Naive B cell (primary cell): ENCODE measurements at regions not wholly inside any gene's neighbourhood (a gene's known extent, or its start where the extent isn't known, plus 50 kb on each side); places are given as distances from the start of the nearest gene placed in this dataset.

Source experiments
- ATAC-seq, 2 donors: fragments of 150-1000 bp; cut with Tn5 transposase; 2 replicates each; pipeline ENCODE4 v1.10.0; 2021; ENCODE audit warnings: low read depth in 2 of 2, mild to moderate bottlenecking in 2 of 2, moderate library complexity in 2 of 2
- DNase-seq: peaks from one replicate; pipeline ENCODE4 v3.0.0; 2022
- H3K27ac Mint-ChIP-seq, 6 donors: one replicate each; pipeline ENCODE4 v1.8.0; 2020 to 2022; ENCODE audit warnings: mild to moderate bottlenecking in 6 of 6, mixed read lengths in 6 of 6, moderate library complexity in 5 of 6, inconsistent platforms in 2 of 6
- H3K27me3 Mint-ChIP-seq, 3 donors: one replicate each; pipeline ENCODE4 v1.8.0; 2021 to 2022; ENCODE audit warnings: mixed read lengths in 3 of 3, mild to moderate bottlenecking in 1 of 3
- H3K36me3 Mint-ChIP-seq, 2 donors: one replicate each; pipeline ENCODE4 v1.8.0; 2020 to 2022; ENCODE audit warnings: mixed read lengths in 2 of 2, inconsistent platforms in 1 of 2, mild to moderate bottlenecking in 1 of 2
- H3K4me1 Mint-ChIP-seq, 3 donors: one replicate each; pipeline ENCODE4 v1.8.0; 2020 to 2022; ENCODE audit warnings: mixed read lengths in 3 of 3, inconsistent platforms in 1 of 3, mild to moderate bottlenecking in 1 of 3, moderate library complexity in 1 of 3
- H3K4me3 Mint-ChIP-seq, 8 donors: one replicate each; pipeline ENCODE4 v1.8.0; 2020 to 2022; ENCODE audit warnings: mild to moderate bottlenecking in 8 of 8, mixed read lengths in 8 of 8, moderate library complexity in 8 of 8, inconsistent platforms in 2 of 8
- H3K9me3 Mint-ChIP-seq, 7 donors: one replicate each; pipeline ENCODE4 v1.8.0; 2020 to 2022; ENCODE audit warnings: mixed read lengths in 7 of 7, mild to moderate bottlenecking in 5 of 7, inconsistent platforms in 2 of 7, moderate library complexity in 1 of 7

GRCh38 chr22:23522623-23523251 is 57.4 kb downstream of the IGLL1 start:
- peak; percentile 30 for DNase-seq
- Mint-ChIP-seq H3K27ac (peak overlapping the region in 4 of 6 donors; percentile 58 to 92 (median 79)), H3K4me1 (peaks cover 0 to 12% (median 5%) of the 10 kb centered on the region in 3 donors), H3K36me3 (no peaks in the 10 kb centered on the region), H3K4me3 (peak overlapping the region; percentile 63 to 85 (median 73)), H3K9me3 (peaks cover 0 to 3% (median 0%) of the 10 kb centered on the region in 7 donors), H3K27me3 (peaks cover 16 to 31% (median 25%) of the 10 kb centered on the region in 3 donors)
- ATAC-seq = no peak

- Mint-ChIP-seq H3K36me3 (no peaks in the 10 kb centered on the region), H3K9me3 (peaks cover 0 to 3% (median 0%) of the 10 kb centered on the region in 7 donors), H3K4me3 (peak overlapping the region; percentile 41 to 85 (median 74)), H3K27me3 (peaks cover 17 to 26% (median 21%) of the 10 kb centered on the region in 3 donors), H3K4me1 (peaks cover 0 to 12% (median 3%) of the 10 kb centered on the region in 3 donors), H3K27ac (peak overlapping the region in 4 of 6 donors; percentile 58 to 92 (median 84))
- DNase-seq = peak; percentile 83
- peak; percentile 90 to 91 for ATAC-seq
These were observed 58.5 kb downstream of the IGLL1 start for GRCh38 chr22:23521441-23522113.

- H3K9me3 Mint-ChIP-seq = peaks cover 0 to 3% (median 0%) of the 10 kb centered on the region in 7 donors
- no peak for ATAC-seq
- H3K4me3 Mint-ChIP-seq = peak overlapping the region; percentile 41 to 83 (median 73)
- peaks cover 0 to 12% (median 3%) of the 10 kb centered on the region in 3 donors for H3K4me1 Mint-ChIP-seq
- H3K27me3 Mint-ChIP-seq = peaks cover 17 to 26% (median 21%) of the 10 kb centered on the region in 3 donors
- peak overlapping the region in 4 of 6 donors; percentile 27 to 88 (median 84) for H3K27ac Mint-ChIP-seq
- no peaks in the 10 kb centered on the region for H3K36me3 Mint-ChIP-seq
- DNase-seq = no peak
These were observed 59.1 kb downstream of the IGLL1 start for GRCh38 chr22:23520863-23521440.

- no peak for ATAC-seq
- H3K4me3 Mint-ChIP-seq = peak overlapping the region in 2 of 8 donors; percentile 25 to 30
- no peaks in the 10 kb centered on the region for H3K36me3 Mint-ChIP-seq
- H3K9me3 Mint-ChIP-seq = no peaks in the 10 kb centered on the region
- H3K4me1 Mint-ChIP-seq = peaks cover 0 to 12% (median 3%) of the 10 kb centered on the region in 3 donors
- peak overlapping the region in 2 of 6 donors; percentile 85 to 92 for H3K27ac Mint-ChIP-seq
- no peak for DNase-seq
- H3K27me3 Mint-ChIP-seq = peaks cover 10 to 21% (median 20%) of the 10 kb centered on the region in 3 donors
These were observed 60.5 kb downstream of the IGLL1 start for GRCh38 chr22:23519442-23520157.

GRCh38 chr22:23518376-23519187 is 61.5 kb downstream of the IGLL1 start:
- Mint-ChIP-seq H3K9me3 (no peaks in the 10 kb centered on the region), H3K27ac (peak overlapping the region in 2 of 6 donors; percentile 5 to 48), H3K36me3 (no peaks in the 10 kb centered on the region), H3K27me3 (peaks cover 10 to 21% (median 20%) of the 10 kb centered on the region in 3 donors), H3K4me1 (peaks cover 0 to 12% (median 3%) of the 10 kb centered on the region in 3 donors), H3K4me3 (peak overlapping the region in 2 of 8 donors; percentile 15 to 29)
- no peak for ATAC-seq
- no peak for DNase-seq

GRCh38 chr22:23517804-23518375 is 62.2 kb downstream of the IGLL1 start:
- no peak for DNase-seq
- peaks cover 10 to 21% (median 20%) of the 10 kb centered on the region in 3 donors for H3K27me3 Mint-ChIP-seq
- H3K27ac Mint-ChIP-seq = no peak overlapping the region
- H3K36me3 Mint-ChIP-seq = no peaks in the 10 kb centered on the region
- no peak for ATAC-seq
- H3K4me1 Mint-ChIP-seq = peaks cover 0 to 9% (median 3%) of the 10 kb centered on the region in 3 donors
- no peak overlapping the region for H3K4me3 Mint-ChIP-seq
- no peaks in the 10 kb centered on the region for H3K9me3 Mint-ChIP-seq

- Mint-ChIP-seq H3K4me1 (peaks cover 0 to 4% (median 3%) of the 10 kb centered on the region in 3 donors), H3K27me3 (peaks cover 10 to 21% (median 18%) of the 10 kb centered on the region in 3 donors), H3K9me3 (no peaks in the 10 kb centered on the region), H3K36me3 (no peaks in the 10 kb centered on the region), H3K4me3 (no peak overlapping the region), H3K27ac (no peak overlapping the region)
- DNase-seq (no peak), ATAC-seq (no peak)
These were observed 63.8 kb downstream of the IGLL1 start for GRCh38 chr22:23516304-23516703.

GRCh38 chr22:23514322-23515038 is 65.6 kb downstream of the IGLL1 start:
- H3K27me3 Mint-ChIP-seq = peaks cover 10 to 16% (median 11%) of the 10 kb centered on the region in 3 donors
- H3K36me3 Mint-ChIP-seq = no peaks in the 10 kb centered on the region
- DNase-seq (no peak), ATAC-seq (no peak)
- H3K27ac Mint-ChIP-seq = peak overlapping the region in 2 of 6 donors; percentile 71 to 78
- peaks cover 0 to 3% (median 0%) of the 10 kb centered on the region in 3 donors for H3K4me1 Mint-ChIP-seq
- no peak overlapping the region for H3K4me3 Mint-ChIP-seq
- no peaks in the 10 kb centered on the region for H3K9me3 Mint-ChIP-seq

GRCh38 chr22:23513705-23514104 is 66.4 kb downstream of the IGLL1 start:
- Mint-ChIP-seq H3K9me3 (no peaks in the 10 kb centered on the region), H3K36me3 (no peaks in the 10 kb centered on the region), H3K27me3 (peaks cover 4 to 10% (median 9%) of the 10 kb centered on the region in 3 donors), H3K4me3 (no peak overlapping the region), H3K27ac (no peak overlapping the region), H3K4me1 (peaks cover 0 to 3% (median 0%) of the 10 kb centered on the region in 3 donors)
- no peak for ATAC-seq
- DNase-seq = no peak

- H3K27ac Mint-ChIP-seq = peak overlapping the region in 1 of 6 donors; percentile 42
- peaks cover 0 to 3% (median 0%) of the 10 kb centered on the region in 3 donors for H3K4me1 Mint-ChIP-seq
- no peaks in the 10 kb centered on the region for H3K36me3 Mint-ChIP-seq
- peaks cover 0 to 8% (median 5%) of the 10 kb centered on the region in 3 donors for H3K27me3 Mint-ChIP-seq
- H3K4me3 Mint-ChIP-seq = no peak overlapping the region
- H3K9me3 Mint-ChIP-seq = no peaks in the 10 kb centered on the region
- no peak for DNase-seq
- no peak for ATAC-seq
These were observed 67.0 kb downstream of the IGLL1 start for GRCh38 chr22:23513133-23513532.

- ATAC-seq (no peak), DNase-seq (no peak)
- H3K9me3 Mint-ChIP-seq = no peaks in the 10 kb centered on the region
- peaks cover 0 to 4% (median 3%) of the 10 kb centered on the region in 3 donors for H3K27me3 Mint-ChIP-seq
- H3K27ac Mint-ChIP-seq = peak overlapping the region in 1 of 6 donors; percentile 42
- H3K36me3 Mint-ChIP-seq = no peaks in the 10 kb centered on the region
- peaks cover 0 to 2% (median 0%) of the 10 kb centered on the region in 3 donors for H3K4me1 Mint-ChIP-seq
- H3K4me3 Mint-ChIP-seq = no peak overlapping the region
These were observed 67.4 kb downstream of the IGLL1 start for GRCh38 chr22:23512721-23513120.

GRCh38 chr22:23512348-23512705 is 67.8 kb downstream of the IGLL1 start:
- Mint-ChIP-seq H3K27me3 (peaks cover under 1 to 3% (median 1%) of the 10 kb centered on the region in 3 donors), H3K4me1 (no peaks in the 10 kb centered on the region), H3K4me3 (no peak overlapping the region), H3K27ac (no peak overlapping the region), H3K36me3 (no peaks in the 10 kb centered on the region), H3K9me3 (no peaks in the 10 kb centered on the region)
- no peak for DNase-seq
- ATAC-seq = no peak
